ENCODE measurements at regions not wholly inside any gene's neighbourhood (a gene's known extent, or its start where the extent isn't known, plus 50 kb on each side); places are given as distances from the start of the nearest gene placed in this dataset.

GRCh38 chr11:109756521-109756920, 334.5 kb downstream of the C11orf87 start:
- no peak for DNase-seq

- DNase-seq = no peak
These were observed 335.0 kb downstream of the C11orf87 start for GRCh38 chr11:109756951-109757350.

- no peak for DNase-seq
These were observed 330.6 kb upstream of the ZC3H12C start for GRCh38 chr11:109762546-109762945.

- DNase-seq = no peak
These were observed 327.4 kb upstream of the ZC3H12C start for GRCh38 chr11:109765709-109766311.

GRCh38 chr11:109769858-109770257, 323.3 kb upstream of the ZC3H12C start:
- DNase-seq = no peak

GRCh38 chr11:109770323-109770722, 322.9 kb upstream of the ZC3H12C start:
- DNase-seq = no peak

GRCh38 chr11:109772892-109773291, 320.3 kb upstream of the ZC3H12C start:
- no peak for DNase-seq

GRCh38 chr11:109775686-109776085, 317.5 kb upstream of the ZC3H12C start:
- no peak for DNase-seq

GRCh38 chr11:109783014-109783413, 310.2 kb upstream of the ZC3H12C start:
- DNase-seq = no peak

GRCh38 chr11:109783840-109784239, 309.4 kb upstream of the ZC3H12C start:
- DNase-seq = no peak

- DNase-seq = no peak
These were observed 308.7 kb upstream of the ZC3H12C start for GRCh38 chr11:109784536-109784935.

- no peak for DNase-seq
These were observed 308.0 kb upstream of the ZC3H12C start for GRCh38 chr11:109785198-109785597.

GRCh38 chr11:109785714-109786113, 307.5 kb upstream of the ZC3H12C start:
- DNase-seq = no peak

GRCh38 chr11:109788948-109789490, 304.2 kb upstream of the ZC3H12C start:
- DNase-seq = no peak

GRCh38 chr11:109789901-109790300, 303.3 kb upstream of the ZC3H12C start:
- DNase-seq = no peak

- no peak for DNase-seq
These were observed 301.9 kb upstream of the ZC3H12C start for GRCh38 chr11:109791337-109791736.

GRCh38 chr11:109794501-109794900, 298.7 kb upstream of the ZC3H12C start:
- DNase-seq = no peak

- DNase-seq = no peak
These were observed 298.0 kb upstream of the ZC3H12C start for GRCh38 chr11:109795234-109795633.

GRCh38 chr11:109796253-109796652, 296.9 kb upstream of the ZC3H12C start:
- no peak for DNase-seq

- DNase-seq = no peak
These were observed 294.7 kb upstream of the ZC3H12C start for GRCh38 chr11:109798521-109798920.

- no peak for DNase-seq
These were observed 293.6 kb upstream of the ZC3H12C start for GRCh38 chr11:109799604-109800003.

GRCh38 chr11:109804911-109805310, 288.3 kb upstream of the ZC3H12C start:
- DNase-seq = no peak

- no peak for DNase-seq
These were observed 287.0 kb upstream of the ZC3H12C start for GRCh38 chr11:109806205-109806604.

GRCh38 chr11:109808569-109808968, 284.6 kb upstream of the ZC3H12C start:
- no peak for DNase-seq

GRCh38 chr11:109814824-109815223, 278.4 kb upstream of the ZC3H12C start:
- no peak for DNase-seq

All from CD4-positive, alpha-beta T cell treated with Interleukin-4 for 1 hour (primary cell).